HG03460 (cell line): ENCODE measurements at regions not wholly inside any gene's neighbourhood (a gene's known extent, or its start where the extent isn't known, plus 50 kb on each side); places are given as distances from the start of the nearest gene placed in this dataset.

Experiments used
- ATAC-seq: cut with Tn5 transposase; IDR thresholded peaks from one replicate; pipeline ENCODE4 v1.9.1; 2021; ENCODE audit not compliant: unreplicated experiment

GRCh38 chr1:221805121-221805520 lies 63.2 kb upstream of the DUSP10 start:
- ATAC-seq = no peak

DNA sequence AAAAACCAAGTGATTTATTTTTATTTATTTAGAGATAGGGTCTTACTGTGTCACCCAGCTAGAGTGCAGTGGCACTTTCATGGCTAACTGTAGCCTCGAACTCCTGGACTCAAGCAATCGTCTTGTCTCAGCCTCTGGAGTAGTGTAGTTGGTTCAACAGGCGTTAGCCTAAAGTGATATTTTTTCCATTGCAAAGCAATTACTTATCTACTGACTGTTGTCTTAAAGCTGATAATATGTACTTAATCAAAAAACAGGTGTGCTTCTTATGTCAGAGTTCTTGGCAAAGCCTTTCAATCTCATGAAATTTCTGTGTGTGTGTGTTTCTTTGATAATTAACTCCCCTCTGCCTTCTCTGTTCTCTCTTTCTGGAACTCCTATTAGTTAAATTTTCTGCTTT lies 62.4 kb upstream of the DUSP10 start:
- ATAC-seq = no peak

DNA sequence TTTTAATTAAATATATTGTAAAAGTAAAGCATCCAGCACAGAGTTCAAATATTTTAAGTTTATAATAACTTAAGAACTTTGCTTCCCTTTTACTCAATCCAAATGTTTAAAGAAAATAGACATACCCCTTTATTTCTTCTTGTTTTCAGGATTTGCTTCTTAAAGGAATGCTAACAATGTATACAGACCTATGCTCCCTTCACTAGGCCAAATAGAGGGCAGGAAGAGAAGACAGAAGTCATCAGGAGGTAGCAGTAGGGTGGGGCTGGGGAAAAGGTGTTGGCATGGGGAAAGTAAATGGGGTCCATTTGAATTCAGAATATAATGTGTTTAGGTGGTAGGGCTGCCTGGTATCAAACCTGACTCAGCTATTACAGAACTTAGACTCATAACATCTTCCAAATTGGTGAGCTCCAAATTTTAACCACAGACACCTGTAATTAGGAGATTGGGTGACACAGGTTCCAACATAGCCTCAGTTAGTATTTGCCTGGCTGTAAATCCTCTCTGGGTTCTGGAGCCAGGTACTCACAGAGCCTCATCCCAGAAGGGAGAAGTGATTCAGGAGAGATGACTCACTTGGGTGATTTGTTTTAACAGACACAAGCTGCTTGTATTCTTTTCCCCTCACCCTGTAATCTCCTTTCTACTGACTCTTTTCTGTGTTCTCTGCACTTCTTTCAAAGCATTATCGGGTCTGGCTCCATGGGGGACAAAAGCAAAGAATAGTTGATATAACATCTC lies 60.1 kb upstream of the DUSP10 start:
- ATAC-seq = no peak

GRCh38 chr1:221801251-221801661 lies 59.4 kb upstream of the DUSP10 start:
- no peak for ATAC-seq

GRCh38 chr1:221800831-221801230 lies 58.9 kb upstream of the DUSP10 start:
- no peak for ATAC-seq

DNA sequence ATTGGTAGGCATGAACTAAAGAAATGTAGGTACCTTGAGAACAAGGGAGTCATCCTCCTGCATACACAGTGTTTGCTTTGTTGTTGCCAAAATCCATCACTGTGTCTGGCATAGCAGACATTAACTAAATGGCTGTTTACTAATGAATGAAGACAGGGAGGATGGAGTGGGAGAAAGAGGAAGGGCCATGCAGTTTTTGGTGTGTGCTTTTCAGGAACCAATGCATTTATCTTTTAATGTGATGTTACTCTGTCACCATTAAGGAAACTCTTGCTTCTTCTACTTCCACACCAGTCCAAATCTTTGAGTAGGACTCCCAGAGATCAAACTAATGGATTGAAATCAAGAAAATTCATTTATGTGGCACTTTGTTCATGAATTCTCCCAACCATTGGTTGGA lies 55.6 kb upstream of the DUSP10 start:
- no peak for ATAC-seq

DNA sequence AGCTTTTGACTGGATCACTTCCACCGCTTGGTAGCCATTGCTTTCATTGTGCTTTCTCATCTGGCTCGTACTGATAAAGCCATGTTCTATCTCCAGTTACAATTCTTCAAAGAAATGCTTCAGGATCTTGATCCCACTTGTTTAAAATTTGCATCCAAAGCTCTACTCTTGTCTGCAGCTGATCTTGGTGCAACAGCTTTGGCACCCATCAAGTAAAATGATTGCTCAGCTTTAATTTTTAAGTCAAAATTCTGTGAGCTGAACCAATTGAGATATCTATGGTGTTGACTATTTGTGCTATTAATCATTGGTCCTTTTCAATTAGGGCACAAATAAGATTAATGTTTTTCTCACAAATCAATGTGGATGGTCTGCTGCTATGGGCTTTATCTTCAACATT lies 54.8 kb upstream of the DUSP10 start:
- no peak for ATAC-seq

GRCh38 chr1:221795380-221795779 lies 53.5 kb upstream of the DUSP10 start:
- no peak for ATAC-seq

DNA sequence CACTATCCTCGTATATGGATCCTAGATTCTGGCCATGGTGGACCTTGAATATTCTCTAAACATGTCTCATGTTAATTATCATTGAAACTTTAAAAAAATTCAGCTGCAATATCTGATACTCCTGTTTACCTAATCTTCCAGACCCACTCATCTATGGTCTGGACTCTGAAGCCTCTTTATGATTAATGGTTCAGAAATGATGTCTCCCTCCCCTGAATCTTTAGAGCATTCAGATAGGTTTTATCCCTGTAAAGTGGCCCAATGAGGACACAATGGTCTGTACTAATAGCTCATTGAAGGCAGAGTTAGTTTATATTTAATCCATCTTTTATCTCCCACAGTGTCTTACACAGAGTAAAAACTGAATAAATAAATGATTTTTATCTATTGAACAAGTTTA lies 53.0 kb upstream of the DUSP10 start:
- ATAC-seq = no peak

GRCh38 chr1:221794079-221794670 lies 52.3 kb upstream of the DUSP10 start:
- ATAC-seq = peak; percentile 61

DNA sequence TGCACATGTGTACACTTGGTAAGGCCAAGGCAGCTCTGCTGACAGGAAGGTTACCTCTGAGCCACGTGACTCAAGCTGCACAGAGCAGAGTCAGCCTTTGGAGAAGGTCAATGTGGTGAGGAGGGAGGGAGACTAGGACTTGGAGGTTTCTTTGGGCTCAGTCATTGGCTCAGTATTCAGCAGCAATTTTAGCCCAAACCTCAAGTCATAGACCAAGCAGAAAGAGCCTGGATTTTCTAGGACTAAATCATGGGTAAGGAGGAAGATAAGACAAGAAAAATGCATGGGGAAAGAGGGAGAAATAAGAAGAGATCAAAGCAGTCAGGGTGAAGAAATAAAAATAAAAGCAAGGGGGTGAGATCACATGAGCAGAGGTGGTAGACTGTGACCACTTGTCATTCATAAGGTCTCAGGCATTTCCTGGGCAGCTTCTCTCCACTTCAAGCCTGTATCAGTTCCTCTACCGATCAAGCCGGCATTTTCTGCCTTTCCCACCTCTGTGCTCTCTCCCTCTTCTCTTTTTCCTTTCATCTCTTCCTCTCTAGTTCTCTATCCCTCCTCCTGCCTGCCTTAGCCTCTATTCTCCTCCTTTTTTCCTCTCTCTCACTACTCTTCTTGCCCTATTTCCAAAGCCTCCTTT lies 51.7 kb upstream of the DUSP10 start:
- ATAC-seq = peak; percentile 88

GRCh38 chr1:221791846-221792245 lies 50.0 kb upstream of the DUSP10 start:
- no peak for ATAC-seq
